ENCODE measurements at regions not wholly inside any gene's neighbourhood (a gene's known extent, or its start where the extent isn't known, plus 50 kb on each side); places are given as distances from the start of the nearest gene placed in this dataset.

DNA sequence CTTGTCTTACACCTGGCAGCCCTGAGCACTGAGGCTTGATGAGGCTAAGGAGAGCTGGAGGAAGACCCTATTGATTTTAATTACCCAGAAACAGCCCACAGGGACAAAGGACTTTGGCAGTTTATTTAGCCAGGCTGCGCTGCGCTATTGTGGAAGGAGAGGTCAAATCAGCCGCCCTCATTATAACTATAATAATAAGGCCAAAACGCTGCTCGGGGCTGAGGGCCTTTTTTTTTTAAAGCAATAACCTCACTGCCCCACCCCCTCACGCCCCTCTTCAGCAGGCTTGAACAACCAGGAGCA lies 60.6 kb upstream of the NKX1-1 start:
- Mint-ChIP-seq H3K9me3 (peaks cover 13% of the 10 kb centered on the region), H3K27ac (no peak overlapping the region), H3K27me3 (ENCODE audit: insufficient read depth) (peaks cover 13% of the 10 kb centered on the region), H3K4me1 (ENCODE audit: low read depth) (no peaks in the 10 kb centered on the region), H3K4me3 (no peak overlapping the region), H3K36me3 (ENCODE audit: low read depth) (peaks cover 14% of the 10 kb centered on the region)
- TF ChIP-seq, protein P1, sequence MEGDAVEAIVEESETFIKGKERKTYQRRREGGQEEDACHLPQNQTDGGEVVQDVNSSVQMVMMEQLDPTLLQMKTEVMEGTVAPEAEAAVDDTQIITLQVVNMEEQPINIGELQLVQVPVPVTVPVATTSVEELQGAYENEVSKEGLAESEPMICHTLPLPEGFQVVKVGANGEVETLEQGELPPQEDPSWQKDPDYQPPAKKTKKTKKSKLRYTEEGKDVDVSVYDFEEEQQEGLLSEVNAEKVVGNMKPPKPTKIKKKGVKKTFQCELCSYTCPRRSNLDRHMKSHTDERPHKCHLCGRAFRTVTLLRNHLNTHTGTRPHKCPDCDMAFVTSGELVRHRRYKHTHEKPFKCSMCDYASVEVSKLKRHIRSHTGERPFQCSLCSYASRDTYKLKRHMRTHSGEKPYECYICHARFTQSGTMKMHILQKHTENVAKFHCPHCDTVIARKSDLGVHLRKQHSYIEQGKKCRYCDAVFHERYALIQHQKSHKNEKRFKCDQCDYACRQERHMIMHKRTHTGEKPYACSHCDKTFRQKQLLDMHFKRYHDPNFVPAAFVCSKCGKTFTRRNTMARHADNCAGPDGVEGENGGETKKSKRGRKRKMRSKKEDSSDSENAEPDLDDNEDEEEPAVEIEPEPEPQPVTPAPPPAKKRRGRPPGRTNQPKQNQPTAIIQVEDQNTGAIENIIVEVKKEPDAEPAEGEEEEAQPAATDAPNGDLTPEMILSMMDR (IDR thresholded peaks at IDR 0.05) = no peak
- no peak for DNase-seq

DNA sequence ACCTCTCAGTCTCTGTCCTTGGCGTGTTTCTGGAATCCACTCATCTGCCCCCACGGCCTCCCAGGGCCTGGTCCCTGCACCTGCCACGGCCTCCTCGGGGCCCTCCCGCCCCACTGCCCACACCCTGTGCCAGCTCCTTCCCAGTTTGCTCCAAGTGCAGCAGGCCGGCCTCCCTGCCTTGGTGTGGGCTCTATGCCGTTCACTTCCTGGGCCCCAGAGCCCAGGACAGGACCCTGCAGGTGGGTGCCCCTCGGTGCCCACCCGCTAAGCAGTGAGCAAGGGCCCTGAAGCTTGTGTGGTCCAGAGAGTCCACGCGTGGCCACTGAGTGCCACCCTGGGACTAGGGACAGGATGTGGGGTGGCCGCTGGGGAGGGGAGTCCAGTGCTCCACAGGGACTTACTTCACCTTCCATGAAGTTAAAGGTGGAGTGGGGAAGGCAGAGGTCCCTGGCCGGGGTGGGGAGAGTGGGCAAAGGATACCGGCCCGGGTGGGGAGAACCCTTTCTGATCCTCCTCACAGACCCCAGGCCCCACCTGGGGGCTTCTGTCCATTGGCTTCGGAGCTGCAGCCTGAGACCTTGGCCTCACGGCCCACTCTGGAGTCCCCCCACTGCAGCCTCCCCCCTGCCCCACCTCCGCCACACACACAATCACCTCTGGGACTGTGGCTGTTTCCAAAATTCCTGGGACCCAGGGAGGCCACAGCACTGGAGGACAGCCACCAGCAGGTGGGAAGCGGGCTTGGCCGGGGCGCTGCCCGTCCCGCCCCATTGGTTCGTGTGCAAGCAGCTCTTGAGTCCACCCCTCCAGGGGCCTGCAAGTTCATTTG lies 60.0 kb upstream of the NKX1-1 start:
- TF ChIP-seq, protein P1 (IDR thresholded peaks at IDR 0.05) = no peak
- Mint-ChIP-seq H3K27ac (no peak overlapping the region), H3K9me3 (peaks cover 13% of the 10 kb centered on the region), H3K36me3 (ENCODE audit: low read depth) (peaks cover 14% of the 10 kb centered on the region), H3K27me3 (ENCODE audit: insufficient read depth) (peaks cover 14% of the 10 kb centered on the region), H3K4me3 (no peak overlapping the region), H3K4me1 (ENCODE audit: low read depth) (no peaks in the 10 kb centered on the region)
- DNase-seq = no peak

DNA sequence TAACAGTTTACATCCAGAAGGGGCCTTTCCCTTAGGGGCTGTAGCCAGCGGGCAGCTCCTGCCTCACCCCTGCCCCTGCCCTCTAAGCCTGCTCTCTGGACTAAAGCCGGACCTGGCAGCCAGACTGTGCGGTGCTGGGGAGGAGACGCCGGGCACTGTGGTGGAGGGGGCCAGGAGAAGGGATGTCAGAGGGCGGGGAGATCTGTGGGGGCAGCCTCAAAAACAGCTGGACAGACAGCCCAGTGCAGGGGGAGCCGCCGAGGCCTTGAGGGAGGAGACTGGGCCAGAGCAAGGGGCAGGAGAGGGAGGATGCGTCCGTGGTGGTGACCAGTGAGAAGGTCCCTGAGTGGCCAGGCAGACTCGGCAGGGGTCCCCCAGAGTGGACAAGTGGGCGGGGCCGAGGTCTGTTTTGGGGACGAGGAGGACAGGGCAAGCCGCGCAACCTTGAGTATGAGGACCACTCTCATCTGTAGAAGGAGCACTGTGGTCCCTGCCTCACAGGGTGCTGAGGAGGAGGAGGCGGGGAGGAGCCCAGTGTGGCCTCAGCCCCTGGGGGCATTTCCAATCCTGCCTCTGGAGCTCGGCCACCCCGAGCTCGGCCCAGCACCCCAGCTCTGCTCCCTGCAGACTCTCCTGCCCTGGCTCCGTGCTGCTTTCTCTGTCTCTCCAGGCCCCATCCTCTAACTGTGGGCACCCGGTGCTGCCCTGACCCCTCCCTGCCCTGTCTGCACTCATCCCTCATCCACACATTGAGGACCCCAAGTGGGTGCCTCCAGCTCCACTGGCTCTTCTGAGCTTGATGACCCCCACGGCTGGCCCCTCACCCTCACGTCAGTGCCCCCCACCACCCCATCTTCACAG lies 59.2 kb upstream of the NKX1-1 start:
- Mint-ChIP-seq H3K9me3 (peaks cover 13% of the 10 kb centered on the region), H3K27ac (no peak overlapping the region), H3K4me3 (no peak overlapping the region), H3K36me3 (ENCODE audit: low read depth) (peaks cover 14% of the 10 kb centered on the region), H3K4me1 (ENCODE audit: low read depth) (no peaks in the 10 kb centered on the region), H3K27me3 (ENCODE audit: insufficient read depth) (peaks cover 20% of the 10 kb centered on the region)
- TF ChIP-seq, protein P1 (IDR thresholded peaks at IDR 0.05) = no peak
- DNase-seq = no peak

DNA sequence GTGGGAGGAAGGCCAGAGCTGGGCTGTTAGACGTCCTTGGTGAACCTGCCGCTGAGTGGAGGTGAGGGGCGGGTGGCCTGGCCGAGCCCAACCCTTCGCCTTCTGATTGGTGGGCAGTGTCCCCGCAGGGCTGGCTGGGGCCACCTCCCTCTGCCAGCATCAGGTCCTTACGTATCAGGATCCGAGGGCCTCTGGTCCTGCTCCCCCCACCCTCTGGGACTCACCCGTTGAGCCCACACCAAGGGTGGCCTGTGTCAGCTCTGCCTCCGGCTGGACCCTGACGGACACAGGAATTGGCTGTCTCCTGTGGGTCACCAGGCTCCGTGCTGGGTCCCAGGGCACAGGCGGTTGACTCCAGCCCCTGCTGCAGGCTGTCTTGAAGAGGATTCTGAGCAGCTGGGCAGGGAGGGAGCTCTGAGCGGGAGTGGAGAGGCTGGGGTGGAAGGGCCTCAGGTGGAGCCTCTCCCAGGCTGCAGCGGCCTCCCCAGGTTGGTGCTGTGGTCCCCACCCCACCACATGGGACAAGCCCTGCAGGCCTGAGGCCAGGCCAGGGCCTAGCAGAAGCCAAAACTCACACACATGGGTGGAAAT lies 58.4 kb upstream of the NKX1-1 start:
- Mint-ChIP-seq H3K4me3 (no peak overlapping the region), H3K36me3 (ENCODE audit: low read depth) (peaks cover 14% of the 10 kb centered on the region), H3K4me1 (ENCODE audit: low read depth) (no peaks in the 10 kb centered on the region)

DNA sequence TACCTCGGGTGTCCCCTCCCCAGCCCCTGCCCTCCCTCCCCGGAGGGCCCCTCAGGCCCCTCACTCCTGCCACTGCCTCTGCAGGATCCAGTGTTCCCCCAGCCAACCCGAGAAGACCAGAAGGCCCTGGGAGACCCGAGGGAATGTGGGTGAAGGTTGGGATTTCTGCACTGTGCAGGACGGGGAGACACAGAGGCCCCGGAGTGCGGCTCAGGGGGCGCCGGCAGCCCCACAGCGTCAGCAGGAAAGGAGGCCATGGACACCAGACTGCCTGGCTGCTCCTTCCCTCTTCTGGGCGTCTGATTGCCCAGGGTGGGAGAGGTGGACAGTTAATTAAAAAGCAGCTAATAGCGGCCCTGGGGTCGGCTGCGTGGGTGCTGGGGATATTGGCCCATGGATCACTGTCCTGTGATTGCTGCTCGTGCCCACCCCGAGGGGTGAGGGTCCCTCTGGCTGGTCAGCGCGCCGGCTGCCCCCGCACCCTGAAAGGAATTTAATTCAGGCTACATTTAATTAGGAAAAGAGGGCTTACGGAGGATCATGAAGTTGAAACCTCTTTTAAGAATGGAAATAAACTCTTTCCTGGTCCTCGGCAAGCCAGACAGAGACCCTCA lies 57.8 kb upstream of the NKX1-1 start:
- no peaks in the 10 kb centered on the region for H3K4me1 Mint-ChIP-seq (ENCODE audit: low read depth)
- DNase-seq = no peak

More for the DNA sequence above, 58.4 kb upstream of the NKX1-1 start:
- no peak for DNase-seq
- TF ChIP-seq, protein P1 (IDR thresholded peaks at IDR 0.05) = no peak
- H3K9me3 Mint-ChIP-seq = peaks cover 13% of the 10 kb centered on the region
- peaks cover 23% of the 10 kb centered on the region for H3K27me3 Mint-ChIP-seq (ENCODE audit: insufficient read depth)
- H3K27ac Mint-ChIP-seq = no peak overlapping the region

More for the DNA sequence above, 57.8 kb upstream of the NKX1-1 start:
- peaks cover 13% of the 10 kb centered on the region for H3K9me3 Mint-ChIP-seq
- peaks cover 14% of the 10 kb centered on the region for H3K36me3 Mint-ChIP-seq (ENCODE audit: low read depth)
- no peak overlapping the region for H3K27ac Mint-ChIP-seq
- TF ChIP-seq, protein P1 (IDR thresholded peaks at IDR 0.05) = no peak
- H3K27me3 Mint-ChIP-seq (ENCODE audit: insufficient read depth) = peaks cover 23% of the 10 kb centered on the region
- H3K4me3 Mint-ChIP-seq = no peak overlapping the region
